K562 (cell line): ENCODE measurements at regions not wholly inside any gene's neighbourhood (a gene's known extent, or its start where the extent isn't known, plus 50 kb on each side); places are given as distances from the start of the nearest gene placed in this dataset.

ENCODE experiments used
- BCLAF1 ChIP-seq, 2 experiments: fragments of 450-650 bp in 1 of 2; IDR thresholded peaks; 2 replicates each; pipeline ENCODE4 v1.6.1; 2011 to 2017; ENCODE audit warnings: low read depth in 2 of 2, antibody characterized with exemption in 1 of 2, borderline replicate concordance in 1 of 2, low read length in 1 of 2, mild to moderate bottlenecking in 1 of 2, mixed read lengths in 1 of 2; ENCODE audit not compliant: control insufficient read depth in 1 of 2
- NELFE ChIP-seq: IDR thresholded peaks from 2 replicates; pipeline ENCODE4 v1.6.1; 2011; ENCODE audit warnings: mild to moderate bottlenecking; ENCODE audit not compliant: insufficient read depth, insufficient read length
- NFIX ChIP-seq: fragments of 250-450 bp; sonication (Bioruptor Pico); IDR thresholded peaks from 2 replicates; pipeline ENCODE4 v1.4.0; 2020; ENCODE audit warnings: low read depth, mild to moderate bottlenecking, moderate library complexity
- POLR2A ChIP-seq: fragments of 450-650 bp; conservative IDR thresholded peaks from 2 replicates; pipeline ENCODE4 v1.6.1; 2016
- SMARCA4 ChIP-seq: fragments of 450-650 bp; IDR thresholded peaks from 2 replicates; pipeline ENCODE4 v1.6.1; 2016
- SNRNP70 ChIP-seq: fragments of 200-400 bp; formaldehyde crosslinking; optimal IDR thresholded peaks from 2 replicates; pipeline ENCODE3; 2017; ENCODE audit warnings: low read depth, low read length
- SUPT5H ChIP-seq: fragments of 450-650 bp; IDR thresholded peaks from 2 replicates; pipeline ENCODE4 v1.6.1; 2016
- TRIM25 ChIP-seq: fragments of 450-650 bp; IDR thresholded peaks from 2 replicates; pipeline ENCODE4 v1.7.0; 2016; ENCODE audit warnings: borderline replicate concordance
- XRCC5 ChIP-seq: fragments of 200-400 bp; formaldehyde crosslinking; IDR thresholded peaks from 2 replicates; pipeline ENCODE4 v1.6.1; 2017; ENCODE audit warnings: low read depth, mild to moderate bottlenecking, low read length
- ZFP1 ChIP-seq: fragments of 450-650 bp; formaldehyde crosslinking; IDR thresholded peaks from 2 replicates; pipeline ENCODE4 v1.4.0; 2020; ENCODE audit warnings: mild to moderate bottlenecking, mixed read lengths

- TF ChIP-seq POLR2A, result peak; percentile 75
- TF ChIP-seq SMARCA4, result no peak
- no peak for TF ChIP-seq NFIX (CRISPR knock-in tag)
- TF ChIP-seq SUPT5H, result peak; percentile 66
- no peak for TF ChIP-seq XRCC5
- no peak for TF ChIP-seq BCLAF1 (IDR thresholded peaks at IDR 0.05; ENCODE audit: borderline replicate concordance in 1 of 2, control insufficient read depth in 1 of 2, low read depth in 2 of 2, low read length in 1 of 2)
- no peak for TF ChIP-seq NELFE
- no peak for TF ChIP-seq TRIM25
- TF ChIP-seq SNRNP70, result no peak
- TF ChIP-seq ZFP1 (CRISPR knock-in tag), result no peak
- TF ChIP-seq, all 486 proteins: peak for 62
Observed at GRCh38 chr6:100228834-100229441, 234.9 kb upstream of the MCHR2 start (continued).
